Fibroblast of lung (primary cell): ENCODE measurements at regions not wholly inside any gene's neighbourhood (a gene's known extent, or its start where the extent isn't known, plus 50 kb on each side); places are given as distances from the start of the nearest gene placed in this dataset.

Experiments
- DNase-seq, 2 donors: peaks; one replicate each; pipeline versions ENCODE4 v3.0.0 to v3.0.0-alpha.2; 2010; ENCODE audit warnings: low read depth in 2 of 2
- H2AFZ ChIP-seq: 2 replicates; pipeline ENCODE4 v1.5.1; 2012; ENCODE audit warnings: low read length, control low read depth, inconsistent platforms
- H3K27ac ChIP-seq: 2 replicates; pipeline ENCODE4 v1.5.1; 2011; ENCODE audit warnings: low read length, control low read depth; ENCODE audit not compliant: insufficient read depth
- H3K27me3 ChIP-seq: 2 replicates; pipeline ENCODE4 v1.5.1; 2011; ENCODE audit warnings: mild to moderate bottlenecking, low read length; ENCODE audit not compliant: control insufficient read depth, insufficient read depth
- H3K36me3 ChIP-seq: 2 replicates; pipeline ENCODE4 v1.5.1; 2011; ENCODE audit warnings: low read length; ENCODE audit not compliant: control insufficient read depth, insufficient read depth
- H3K4me1 ChIP-seq: 2 replicates; pipeline ENCODE4 v1.5.1; 2011; ENCODE audit warnings: low read length; ENCODE audit not compliant: control insufficient read depth, insufficient read depth; ENCODE audit errors: extremely low read depth
- H3K4me2 ChIP-seq: 2 replicates; pipeline ENCODE4 v1.5.1; 2011; ENCODE audit warnings: low read length, control low read depth; ENCODE audit not compliant: insufficient read depth; ENCODE audit errors: extremely low read depth
- H3K4me3 ChIP-seq, 4 experiments: fragments of 200-600 bp in 1 of 4; sonication (generic) in 1 of 4; replicated peaks in 1 of 4; 2 replicates each; pipeline ENCODE4 v1.5.1; 2011 to 2016; ENCODE audit warnings: low read length in 4 of 4, low read depth in 3 of 4, mild to moderate bottlenecking in 3 of 4, control low read depth in 2 of 4, inconsistent platforms in 1 of 4, mixed read lengths in 1 of 4; ENCODE audit not compliant: insufficient read depth in 1 of 4; ENCODE audit errors: control extremely low read depth in 1 of 4
- H3K79me2 ChIP-seq: 2 replicates; pipeline ENCODE4 v1.5.1; 2012; ENCODE audit warnings: mild to moderate bottlenecking, low read length, inconsistent platforms; ENCODE audit not compliant: control insufficient read depth, insufficient read depth
- H3K9ac ChIP-seq: 2 replicates; pipeline ENCODE4 v1.5.1; 2011; ENCODE audit warnings: mild to moderate bottlenecking, low read length, control low read depth; ENCODE audit not compliant: insufficient read depth
- H3K9me3 ChIP-seq: 2 replicates; pipeline ENCODE4 v1.5.1; 2012; ENCODE audit warnings: low read depth, low read length; ENCODE audit not compliant: control insufficient read depth, insufficient read depth
- H4K20me1 ChIP-seq: 2 replicates; pipeline ENCODE4 v1.5.1; 2011; ENCODE audit warnings: low read length; ENCODE audit not compliant: control insufficient read depth, insufficient read depth; ENCODE audit errors: extremely low read depth
- CTCF ChIP-seq, 2 donors: IDR thresholded peaks in 1 of 2; conservative IDR thresholded peaks in 1 of 2; 1 replicate in 1 of 2; 2 replicates in 1 of 2; pipeline ENCODE4 v1.5.1; 2011 to 2012; ENCODE audit warnings: low read length in 2 of 2, control low read depth in 1 of 2, inconsistent platforms in 1 of 2, low read depth in 1 of 2, mild to moderate bottlenecking in 1 of 2
- EZH2 ChIP-seq: IDR thresholded peaks from 2 replicates; pipeline ENCODE4 v1.5.1; 2012; ENCODE audit warnings: low read length, control low read depth, mild to moderate bottlenecking; ENCODE audit errors: missing control alignments

DNA sequence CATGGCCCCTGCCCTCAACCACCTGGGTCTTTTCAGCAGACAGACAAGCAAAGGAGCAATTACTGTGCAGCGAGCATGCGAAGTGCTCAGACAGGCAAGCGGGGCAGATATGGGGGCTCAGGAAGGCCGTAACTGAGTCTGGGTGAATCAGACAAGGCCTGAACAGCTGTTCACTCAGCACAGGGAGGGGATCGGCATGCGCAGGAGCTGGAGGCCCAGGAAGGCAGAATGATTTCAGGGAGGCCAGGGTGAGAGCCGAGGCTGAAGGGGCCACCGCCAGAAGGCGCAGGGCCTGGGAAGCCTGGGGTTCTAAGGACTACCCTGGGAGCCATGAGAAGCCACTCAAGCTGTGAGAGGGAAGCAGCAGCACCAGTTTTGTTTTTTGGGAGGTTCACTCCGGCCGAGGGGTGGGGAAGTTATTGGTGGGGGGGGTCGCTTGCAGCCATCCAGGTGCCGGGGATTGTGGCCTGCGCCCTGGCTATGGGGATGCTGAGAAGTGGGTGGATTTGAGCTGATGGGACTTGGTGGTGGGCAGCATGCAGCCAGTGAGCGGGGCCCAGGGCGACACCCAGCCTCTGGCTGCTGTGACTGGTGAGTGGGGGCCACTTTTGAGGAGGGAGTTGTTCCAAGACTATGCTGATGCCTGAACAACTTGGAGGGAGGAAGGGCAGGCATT, 132.2 kb downstream of the TSN start:
- no peaks in the 10 kb centered on the region for H3K36me3 ChIP-seq
- no peak overlapping the region for H2AFZ ChIP-seq
- H3K27me3 ChIP-seq = no peaks in the 10 kb centered on the region
- no peaks in the 10 kb centered on the region for H4K20me1 ChIP-seq
- no peak overlapping the region for H3K4me2 ChIP-seq
- no peaks in the 10 kb centered on the region for H3K4me1 ChIP-seq
- no peaks in the 10 kb centered on the region for H3K79me2 ChIP-seq
- no peaks in the 10 kb centered on the region for H3K9me3 ChIP-seq
- TF ChIP-seq CTCF (conservative IDR thresholded peaks at IDR 0.05 in 1 of 2, IDR thresholded peaks at IDR 0.05 in 1 of 2; ENCODE audit: low read depth in 1 of 2, low read length in 2 of 2) (no peak), EZH2 (no peak)
- no peak overlapping the region for H3K27ac ChIP-seq
- H3K9ac ChIP-seq = no peak overlapping the region
- H3K4me3 ChIP-seq = no peak overlapping the region
- DNase-seq = no peak

DNA sequence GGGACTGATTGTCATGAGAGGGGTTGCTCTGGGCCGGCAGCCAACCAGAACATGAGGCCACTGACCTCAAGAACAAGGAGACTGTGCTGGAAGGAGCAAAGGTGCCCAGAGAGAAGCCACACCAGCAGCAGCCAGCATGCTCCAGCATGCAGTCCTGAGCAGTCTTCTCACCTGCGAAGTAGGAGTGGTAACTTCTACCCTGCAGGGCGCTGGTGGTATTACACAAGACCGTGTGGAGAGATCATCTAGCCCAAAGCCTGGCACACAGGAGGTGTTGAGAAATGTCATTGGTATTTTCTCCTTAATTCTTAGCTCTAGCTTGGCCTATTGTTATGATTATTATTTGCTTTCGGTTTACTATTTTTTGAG, 132.7 kb downstream of the TSN start:
- H3K36me3 ChIP-seq = no peaks in the 10 kb centered on the region
- TF ChIP-seq EZH2 (no peak), CTCF (conservative IDR thresholded peaks at IDR 0.05 in 1 of 2, IDR thresholded peaks at IDR 0.05 in 1 of 2; ENCODE audit: low read depth in 1 of 2, low read length in 2 of 2) (peak in 1 of 2 donors; percentile 31)
- no peak overlapping the region for H3K27ac ChIP-seq
- no peaks in the 10 kb centered on the region for H3K4me1 ChIP-seq
- no peaks in the 10 kb centered on the region for H3K79me2 ChIP-seq
- no peak for DNase-seq
- no peak overlapping the region for H3K4me2 ChIP-seq
- no peaks in the 10 kb centered on the region for H3K9me3 ChIP-seq
- H3K27me3 ChIP-seq = no peaks in the 10 kb centered on the region
- H2AFZ ChIP-seq = no peak overlapping the region
- no peak overlapping the region for H3K9ac ChIP-seq
- H3K4me3 ChIP-seq = no peak overlapping the region
- H4K20me1 ChIP-seq = no peaks in the 10 kb centered on the region

DNA sequence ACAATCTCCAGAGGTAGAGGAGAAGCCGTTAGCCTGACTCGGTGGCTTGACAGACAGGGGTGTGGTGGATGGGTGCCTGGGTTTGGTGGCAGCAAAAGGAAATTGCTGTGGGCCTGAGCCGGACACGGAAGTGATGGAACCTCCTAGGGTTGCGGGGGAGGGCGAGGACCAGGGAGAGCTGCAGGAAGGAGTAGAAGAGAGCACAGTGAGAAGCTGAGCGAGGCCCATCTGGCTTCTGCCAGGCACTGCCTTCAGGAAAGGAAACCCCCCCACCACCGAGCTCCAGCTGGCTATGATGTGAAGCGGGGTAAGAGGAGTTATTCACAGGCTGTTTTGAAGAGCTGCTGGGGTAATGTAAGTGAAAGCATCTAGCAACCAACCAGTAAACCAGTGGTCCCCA, 134.6 kb downstream of the TSN start:
- no peak overlapping the region for H3K27ac ChIP-seq
- no peaks in the 10 kb centered on the region for H3K27me3 ChIP-seq
- no peak overlapping the region for H3K4me2 ChIP-seq
- no peaks in the 10 kb centered on the region for H3K4me1 ChIP-seq
- TF ChIP-seq CTCF (conservative IDR thresholded peaks at IDR 0.05 in 1 of 2, IDR thresholded peaks at IDR 0.05 in 1 of 2; ENCODE audit: low read depth in 1 of 2, low read length in 2 of 2) (no peak), EZH2 (no peak)
- H4K20me1 ChIP-seq = no peaks in the 10 kb centered on the region
- H3K79me2 ChIP-seq = no peaks in the 10 kb centered on the region
- H3K4me3 ChIP-seq = no peak overlapping the region
- H3K9ac ChIP-seq = no peak overlapping the region
- H3K36me3 ChIP-seq = no peaks in the 10 kb centered on the region
- H3K9me3 ChIP-seq = no peaks in the 10 kb centered on the region
- no peak for DNase-seq
- H2AFZ ChIP-seq = no peak overlapping the region
